ENCODE measurements at regions not wholly inside any gene's neighbourhood (a gene's known extent, or its start where the extent isn't known, plus 50 kb on each side); places are given as distances from the start of the nearest gene placed in this dataset.

GRCh38 chr6:15193451-15193850, 52.4 kb upstream of the JARID2 start:
- peak; percentile 30 for DNase-seq

- DNase-seq: no peak
Measured at GRCh38 chr6:15194453-15194852, 51.4 kb upstream of the JARID2 start.

Measured in CD4-positive, alpha-beta T cell treated with Interleukin-15 for 1 hour (primary cell).